ENCODE measurements at regions not wholly inside any gene's neighbourhood (a gene's known extent, or its start where the extent isn't known, plus 50 kb on each side); places are given as distances from the start of the nearest gene placed in this dataset.

DNA sequence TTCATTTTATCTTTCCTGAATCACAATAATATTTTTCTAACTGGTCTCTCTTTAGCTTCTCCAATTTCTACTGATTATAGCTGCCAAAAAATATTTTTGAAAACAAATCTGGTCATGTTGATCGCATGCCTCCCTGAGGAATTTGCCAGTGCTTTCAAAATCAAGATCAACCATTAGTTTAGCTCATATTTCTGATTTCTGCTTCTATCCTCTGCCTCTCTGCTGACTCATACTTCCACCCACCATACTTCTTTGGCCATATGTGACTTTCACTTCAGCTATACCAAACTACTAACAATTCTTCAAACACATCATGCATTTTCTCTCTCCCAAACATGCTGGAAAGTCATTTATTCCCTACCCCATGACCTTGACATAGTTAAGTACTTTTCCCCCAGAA lies 636.5 kb downstream of the TLE1 start:
- Histone ChIP-seq H3K4me3 (no peak overlapping the region), H3K27me3 (no peaks in the 10 kb centered on the region), H3K27ac (no peak overlapping the region), H3K4me1 (no peaks in the 10 kb centered on the region), H3K36me3 (no peaks in the 10 kb centered on the region), H3K9me3 (no peaks in the 10 kb centered on the region)
- ATAC-seq (no peak), DNase-seq (no peak)
- intact Hi-C loops (cut with DNase I) = no loop called here
- TF ChIP-seq, protein P1, sequence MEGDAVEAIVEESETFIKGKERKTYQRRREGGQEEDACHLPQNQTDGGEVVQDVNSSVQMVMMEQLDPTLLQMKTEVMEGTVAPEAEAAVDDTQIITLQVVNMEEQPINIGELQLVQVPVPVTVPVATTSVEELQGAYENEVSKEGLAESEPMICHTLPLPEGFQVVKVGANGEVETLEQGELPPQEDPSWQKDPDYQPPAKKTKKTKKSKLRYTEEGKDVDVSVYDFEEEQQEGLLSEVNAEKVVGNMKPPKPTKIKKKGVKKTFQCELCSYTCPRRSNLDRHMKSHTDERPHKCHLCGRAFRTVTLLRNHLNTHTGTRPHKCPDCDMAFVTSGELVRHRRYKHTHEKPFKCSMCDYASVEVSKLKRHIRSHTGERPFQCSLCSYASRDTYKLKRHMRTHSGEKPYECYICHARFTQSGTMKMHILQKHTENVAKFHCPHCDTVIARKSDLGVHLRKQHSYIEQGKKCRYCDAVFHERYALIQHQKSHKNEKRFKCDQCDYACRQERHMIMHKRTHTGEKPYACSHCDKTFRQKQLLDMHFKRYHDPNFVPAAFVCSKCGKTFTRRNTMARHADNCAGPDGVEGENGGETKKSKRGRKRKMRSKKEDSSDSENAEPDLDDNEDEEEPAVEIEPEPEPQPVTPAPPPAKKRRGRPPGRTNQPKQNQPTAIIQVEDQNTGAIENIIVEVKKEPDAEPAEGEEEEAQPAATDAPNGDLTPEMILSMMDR (IDR thresholded peaks at IDR 0.05) = no peak
- no peak for TF ChIP-seq POLR2A (IDR thresholded peaks at IDR 0.05)
- WGBS, 4 donors = 69 to 78% (median 76%) methylated on average over 1 of the region's 1 CpG

DNA sequence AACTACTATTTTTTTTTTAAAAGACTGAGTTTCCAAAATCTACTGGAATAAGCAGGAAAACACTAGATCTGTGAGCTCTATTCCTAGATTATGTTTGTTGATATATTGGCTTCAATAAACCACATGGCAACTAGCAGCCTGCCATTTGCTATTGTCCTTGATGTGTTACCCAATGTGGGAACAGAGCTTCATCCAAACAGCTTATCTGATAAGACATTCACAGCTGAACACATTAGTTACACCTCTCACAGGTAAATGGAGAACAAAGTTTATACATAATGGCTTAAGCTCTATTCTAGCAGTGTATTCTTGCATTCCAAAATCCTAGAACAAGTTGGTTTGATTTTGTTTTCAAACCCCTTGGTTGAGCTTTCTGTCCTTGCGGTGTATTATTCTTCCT lies 642.1 kb downstream of the TLE1 start:
- TF ChIP-seq, protein P1 (IDR thresholded peaks at IDR 0.05) = no peak
- no peak for TF ChIP-seq POLR2A (IDR thresholded peaks at IDR 0.05)
- H3K27ac ChIP-seq = no peak overlapping the region
- no peak for ATAC-seq

DNA sequence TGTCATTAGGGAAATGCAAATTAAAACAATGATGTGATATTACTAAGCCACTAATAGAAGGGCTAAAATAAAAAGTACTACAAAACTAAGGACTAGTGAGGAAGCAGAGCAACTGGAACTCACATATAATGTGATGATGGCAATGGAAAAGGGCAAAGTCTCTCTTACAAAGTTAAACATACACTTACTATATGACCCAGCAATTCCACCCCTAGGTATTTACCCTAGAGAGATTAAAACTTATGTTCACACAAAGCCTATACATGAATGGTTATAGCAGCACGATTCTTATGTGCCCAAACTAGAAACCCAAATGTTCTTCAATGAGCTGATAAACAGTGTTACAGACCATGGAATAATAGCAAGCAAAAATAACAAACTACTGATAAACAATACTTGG lies 643.7 kb downstream of the TLE1 start:
- no peak overlapping the region for H3K4me3 ChIP-seq
- no peaks in the 10 kb centered on the region for H3K9me3 ChIP-seq
- no peaks in the 10 kb centered on the region for H3K27me3 ChIP-seq
- intact Hi-C loops (cut with DNase I) = no loop called here
- TF ChIP-seq POLR2A (IDR thresholded peaks at IDR 0.05) = no peak
- TF ChIP-seq, protein P1 (IDR thresholded peaks at IDR 0.05) = no peak
- no peaks in the 10 kb centered on the region for H3K36me3 ChIP-seq
- H3K4me1 ChIP-seq = no peaks in the 10 kb centered on the region
- H3K27ac ChIP-seq = no peak overlapping the region
- WGBS, 4 donors = 73 to 81% (median 77%) methylated on average over 1 of the region's 1 CpG
- DNase-seq = no peak
- ATAC-seq = no peak

More for the DNA sequence above, 642.1 kb downstream of the TLE1 start:
- no peak for DNase-seq
- Histone ChIP-seq H3K9me3 (no peaks in the 10 kb centered on the region), H3K36me3 (no peaks in the 10 kb centered on the region), H3K4me1 (no peaks in the 10 kb centered on the region), H3K27me3 (no peaks in the 10 kb centered on the region), H3K4me3 (no peak overlapping the region)
- WGBS, 4 donors = 89 to 95% (median 93%) methylated on average over 1 of the region's 1 CpG
- intact Hi-C loops (cut with DNase I) = no loop called here

DNA sequence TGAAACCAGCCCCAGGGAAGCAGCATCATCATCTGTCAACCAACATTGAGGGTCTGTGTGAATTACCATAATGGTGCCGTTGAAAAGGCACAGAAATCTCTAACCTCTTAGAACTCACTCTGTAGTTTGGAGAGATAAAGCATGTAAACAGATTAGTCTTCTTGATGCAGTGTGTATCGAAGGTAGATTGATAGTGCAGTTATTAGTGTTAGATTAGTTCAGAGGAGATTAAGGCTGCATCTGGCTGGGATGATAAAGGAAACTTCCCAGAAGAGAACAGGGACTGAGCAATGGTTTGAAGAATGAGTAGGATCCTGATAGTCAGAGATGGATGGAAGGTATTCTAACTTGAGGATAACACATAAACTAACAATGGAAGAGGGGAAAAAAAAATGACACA lies 651.5 kb downstream of the TLE1 start:
- ATAC-seq = no peak
- H3K9me3 ChIP-seq = no peaks in the 10 kb centered on the region

More for the DNA sequence above, 651.5 kb downstream of the TLE1 start:
- Histone ChIP-seq H3K4me1 (peaks cover 0 to under 1% (median 0%) of the 10 kb centered on the region in 12 donors), H3K4me3 (no peak overlapping the region), H3K36me3 (no peaks in the 10 kb centered on the region), H3K27me3 (no peaks in the 10 kb centered on the region), H3K27ac (no peak overlapping the region)
- no peak for DNase-seq
- TF ChIP-seq, protein P1 (IDR thresholded peaks at IDR 0.05) = no peak
- TF ChIP-seq POLR2A (IDR thresholded peaks at IDR 0.05) = no peak
- 17 to 25% (median 22%) methylated on average over 2 of the region's 2 CpGs for WGBS, 4 donors
- intact Hi-C loops (cut with DNase I) = no loop called here
